NT2/D1 (cell line): ENCODE measurements at regions not wholly inside any gene's neighbourhood (a gene's known extent, or its start where the extent isn't known, plus 50 kb on each side); places are given as distances from the start of the nearest gene placed in this dataset.
A peak's percentile ranks its signal among the peaks of the same experiment; 100 is the strongest.

Source experiments
- DNase-seq: peaks from one replicate; pipeline ENCODE4 v3.0.0-alpha.2; 2011; ENCODE audit warnings: low read depth, low spot score
- H3K27me3 ChIP-seq: 2 replicates; pipeline ENCODE4 v1.6.0; 2011; ENCODE audit warnings: mild to moderate bottlenecking; ENCODE audit not compliant: insufficient read length, insufficient read depth
- H3K36me3 ChIP-seq: 2 replicates; pipeline ENCODE4 v1.6.1; 2011; ENCODE audit warnings: mild to moderate bottlenecking, low read length, mixed read lengths; ENCODE audit not compliant: insufficient read depth, insufficient read length
- H3K4me1 ChIP-seq: 2 replicates; pipeline ENCODE4 v1.5.1; 2011; ENCODE audit not compliant: insufficient read depth, insufficient read length
- H3K4me3 ChIP-seq: 2 replicates; pipeline ENCODE4 v1.5.1; 2011; ENCODE audit warnings: low read depth; ENCODE audit not compliant: insufficient read length
- H3K9ac ChIP-seq: 2 replicates; pipeline ENCODE4 v1.6.0; 2011; ENCODE audit warnings: low read depth; ENCODE audit not compliant: insufficient read length
- H3K9me3 ChIP-seq: 2 replicates; pipeline ENCODE4 v1.5.1; 2011; ENCODE audit warnings: mild to moderate bottlenecking, low read length; ENCODE audit not compliant: insufficient read depth
- SUZ12 ChIP-seq: IDR thresholded peaks from 2 replicates; pipeline ENCODE4 v1.6.1; 2011; ENCODE audit not compliant: insufficient read length, insufficient read depth; ENCODE audit errors: extremely low read depth
- YY1 ChIP-seq: IDR thresholded peaks from 2 replicates; pipeline ENCODE4 v1.6.1; 2011; ENCODE audit not compliant: insufficient read length, insufficient read depth
- ZNF274 ChIP-seq: IDR thresholded peaks from 2 replicates; pipeline ENCODE4 v1.6.1; 2011; ENCODE audit warnings: mild to moderate bottlenecking, low read depth, low read length

DNA sequence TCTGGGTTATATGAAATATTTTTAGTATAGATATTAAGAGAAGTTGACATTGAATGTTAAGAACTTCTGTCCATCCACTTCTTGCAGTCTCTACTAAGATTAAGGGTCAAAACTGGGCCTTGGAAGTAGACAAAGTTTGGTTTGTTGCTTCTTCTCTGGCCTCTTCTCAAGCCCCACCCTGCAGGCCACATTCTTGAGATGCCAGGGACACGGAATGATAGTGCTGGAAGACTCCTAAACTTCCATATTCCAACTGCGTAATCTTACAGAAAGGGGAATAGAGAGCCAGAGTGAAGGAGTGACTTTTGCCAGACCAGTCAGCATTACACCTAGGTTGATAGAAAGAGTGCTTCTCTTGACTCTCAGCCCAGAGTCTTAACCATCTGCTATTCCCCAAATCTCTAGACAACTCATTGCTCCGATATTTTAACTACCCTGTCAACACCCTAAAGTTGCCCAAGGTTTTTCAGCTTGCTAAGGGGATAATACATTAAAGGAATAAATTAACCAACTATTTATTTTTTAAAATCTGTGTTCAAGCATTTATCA lies 136.4 kb upstream of the SYN3 start:
- no peaks in the 10 kb centered on the region for H3K9me3 ChIP-seq
- no peak for DNase-seq
- no peaks in the 10 kb centered on the region for H3K4me1 ChIP-seq
- H3K27me3 ChIP-seq, result no peaks in the 10 kb centered on the region
- H3K36me3 ChIP-seq, result no peaks in the 10 kb centered on the region
- H3K4me3 ChIP-seq, result no peak overlapping the region
- TF ChIP-seq ZNF274, result no peak
- no peak for TF ChIP-seq SUZ12
- TF ChIP-seq YY1, result no peak
- H3K9ac ChIP-seq, result no peak overlapping the region

DNA sequence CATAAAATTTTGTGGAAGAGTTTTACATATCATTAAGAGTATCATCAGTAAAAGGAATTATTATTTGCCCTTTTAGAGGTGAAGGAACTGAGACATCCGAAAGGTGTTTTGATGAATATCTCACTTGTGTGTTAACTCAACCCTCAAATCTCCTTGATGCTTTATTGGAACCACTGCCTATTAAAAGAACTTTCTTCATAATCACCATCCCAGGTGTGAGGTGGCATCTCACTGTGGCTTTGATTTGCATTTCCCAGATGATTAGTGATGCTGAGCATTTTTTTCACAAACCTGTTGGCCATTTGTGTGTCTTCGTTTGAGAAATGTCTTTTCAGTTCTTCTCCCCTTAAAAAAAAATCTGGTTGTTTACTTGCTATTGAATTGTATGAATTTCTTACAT lies 134.0 kb upstream of the SYN3 start:
- DNase-seq, result no peak
- Histone ChIP-seq H3K9ac (no peak overlapping the region), H3K4me1 (peaks cover 2% of the 10 kb centered on the region)

DNA sequence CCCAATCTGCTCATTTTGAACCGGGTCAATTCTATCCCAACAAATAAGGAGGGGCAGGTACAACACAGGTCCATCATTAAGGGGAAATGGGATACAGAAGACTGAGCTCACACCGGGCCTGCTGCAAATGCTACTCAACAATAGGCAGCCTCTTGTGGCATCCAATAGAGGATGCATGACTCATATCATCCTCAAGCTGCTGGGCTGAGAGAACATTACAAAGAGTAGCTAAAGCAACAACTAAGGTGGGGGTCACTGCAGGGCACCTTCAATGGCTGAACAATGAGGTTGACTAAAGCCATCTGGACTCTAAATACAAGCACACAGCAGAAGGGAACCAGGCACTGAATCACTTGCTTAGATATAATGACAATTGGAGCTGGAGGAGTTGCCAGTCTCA lies 130.1 kb upstream of the SYN3 start:
- Histone ChIP-seq H3K36me3 (no peaks in the 10 kb centered on the region), H3K9me3 (no peaks in the 10 kb centered on the region), H3K4me1 (peaks cover 2% of the 10 kb centered on the region), H3K4me3 (no peak overlapping the region), H3K27me3 (no peaks in the 10 kb centered on the region), H3K9ac (no peak overlapping the region)
- DNase-seq, result peak; percentile 32
- no peak for TF ChIP-seq SUZ12
- TF ChIP-seq YY1, result no peak
- no peak for TF ChIP-seq ZNF274

More for the DNA sequence above, 134.0 kb upstream of the SYN3 start:
- TF ChIP-seq SUZ12 (no peak), YY1 (no peak), ZNF274 (no peak)
- Histone ChIP-seq H3K4me3 (no peak overlapping the region), H3K9me3 (no peaks in the 10 kb centered on the region), H3K27me3 (no peaks in the 10 kb centered on the region), H3K36me3 (no peaks in the 10 kb centered on the region)

DNA sequence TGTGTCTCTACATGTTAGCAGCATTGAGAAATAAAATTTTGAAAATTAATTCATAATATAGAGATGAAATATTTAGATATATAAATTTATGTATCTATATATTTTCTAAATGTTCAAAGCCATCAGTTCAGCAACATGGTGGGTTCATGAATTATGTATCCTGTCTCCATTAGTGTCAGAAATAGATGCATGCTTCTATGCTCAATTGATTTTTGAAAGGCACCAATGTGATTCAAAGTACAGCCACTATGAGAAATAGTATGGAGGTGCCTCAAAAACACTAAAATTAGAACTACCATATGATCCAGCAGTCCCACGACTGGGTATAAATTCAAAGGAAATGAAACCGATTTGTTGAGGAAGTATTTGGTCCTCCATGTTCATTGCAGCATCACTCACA lies 128.6 kb upstream of the SYN3 start:
- Histone ChIP-seq H3K9ac (no peak overlapping the region), H3K4me3 (no peak overlapping the region), H3K36me3 (no peaks in the 10 kb centered on the region), H3K27me3 (no peaks in the 10 kb centered on the region), H3K4me1 (peaks cover 2% of the 10 kb centered on the region), H3K9me3 (no peaks in the 10 kb centered on the region)
- no peak for DNase-seq
- no peak for TF ChIP-seq YY1
- no peak for TF ChIP-seq SUZ12
- no peak for TF ChIP-seq ZNF274

DNA sequence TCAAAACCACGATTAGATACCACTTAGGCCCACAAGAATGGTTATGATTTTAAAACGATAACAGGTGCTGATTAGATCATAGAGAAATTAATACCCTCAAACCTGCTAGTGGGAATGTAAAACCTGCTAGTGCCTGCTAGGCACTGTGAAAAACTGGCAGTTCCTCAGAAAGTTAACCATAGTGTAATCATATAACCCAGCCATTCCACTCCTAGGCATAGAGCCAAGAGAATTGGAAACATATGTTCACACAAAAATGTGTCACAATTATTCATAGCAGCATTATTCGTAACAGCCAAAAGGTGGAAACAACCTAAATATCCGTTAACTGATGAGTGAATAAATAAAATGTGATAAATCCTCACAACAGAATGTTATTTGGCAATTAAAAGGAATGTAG lies 122.2 kb upstream of the SYN3 start:
- Histone ChIP-seq H3K4me1 (no peaks in the 10 kb centered on the region), H3K4me3 (no peak overlapping the region), H3K9ac (no peak overlapping the region), H3K36me3 (no peaks in the 10 kb centered on the region), H3K9me3 (no peaks in the 10 kb centered on the region), H3K27me3 (no peaks in the 10 kb centered on the region)
- DNase-seq, result no peak
- no peak for TF ChIP-seq YY1
- no peak for TF ChIP-seq ZNF274
- no peak for TF ChIP-seq SUZ12

DNA sequence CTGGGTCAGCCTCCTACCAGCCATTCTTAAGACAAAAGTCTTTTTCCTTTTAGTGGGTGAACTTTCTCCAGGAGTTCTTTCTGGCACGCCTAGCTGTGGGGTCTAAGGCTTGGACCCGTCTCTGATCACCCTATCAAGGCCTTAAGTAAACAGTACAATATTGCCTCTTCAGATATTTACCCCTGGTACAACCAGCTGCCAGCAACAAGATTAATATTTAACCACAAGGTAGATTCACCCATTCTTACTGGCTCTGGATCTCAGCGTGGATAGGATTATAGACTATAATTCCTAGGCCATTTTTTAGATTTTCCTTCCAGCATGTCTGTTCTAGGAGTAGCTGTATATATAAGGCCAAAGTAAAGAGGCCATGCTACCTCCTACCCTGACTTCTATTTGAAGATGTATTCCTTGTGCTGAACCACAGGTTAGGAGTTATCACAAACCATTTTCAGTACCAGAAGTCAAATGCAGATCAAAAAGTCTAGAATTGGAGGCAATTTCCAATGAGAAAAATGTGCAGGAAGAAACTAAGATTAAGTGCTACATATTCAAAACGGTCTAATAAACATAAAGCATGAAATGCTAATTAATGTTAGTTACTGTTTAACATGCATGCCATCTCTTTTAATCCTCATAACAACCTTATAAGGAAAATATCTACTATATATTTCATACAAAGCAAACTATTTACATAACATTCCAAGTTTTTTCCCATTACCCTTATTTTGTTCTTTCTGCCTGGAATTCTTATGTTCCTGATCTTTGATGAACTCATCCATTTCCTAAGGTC lies 110.0 kb upstream of the SYN3 start:
- no peak overlapping the region for H3K9ac ChIP-seq
- peaks cover 8% of the 10 kb centered on the region; the same call in 1 of the 2 replicates for H3K9me3 ChIP-seq
- H3K4me1 ChIP-seq, result no peaks in the 10 kb centered on the region
- H3K27me3 ChIP-seq, result peaks cover 3% of the 10 kb centered on the region
- H3K4me3 ChIP-seq, result no peak overlapping the region
- no peaks in the 10 kb centered on the region for H3K36me3 ChIP-seq
- no peak for DNase-seq
- TF ChIP-seq SUZ12 (no peak), ZNF274 (no peak), YY1 (no peak)

DNA sequence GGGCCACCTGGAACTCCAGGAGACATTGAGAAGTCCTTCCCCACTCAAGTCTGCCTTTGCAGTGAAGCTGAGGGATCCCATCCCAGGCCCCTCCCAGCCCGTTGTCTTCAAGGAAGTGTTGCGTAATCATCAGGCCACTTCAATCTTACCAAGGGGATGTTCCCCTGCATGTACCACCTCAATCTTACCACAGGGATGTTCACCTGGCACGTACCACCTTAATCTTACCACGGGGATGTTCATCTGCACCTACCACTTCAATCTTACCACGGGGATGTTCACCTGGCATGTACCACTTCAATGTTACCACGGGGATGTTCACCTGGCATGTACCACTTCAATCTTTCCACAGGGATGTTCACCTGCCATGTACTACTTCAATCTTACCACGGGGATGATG lies 108.0 kb upstream of the SYN3 start:
- Histone ChIP-seq H3K36me3 (no peaks in the 10 kb centered on the region), H3K9ac (no peak overlapping the region), H3K4me3 (no peak overlapping the region), H3K4me1 (no peaks in the 10 kb centered on the region), H3K27me3 (peaks cover 3% of the 10 kb centered on the region), H3K9me3 (0 out of 2 replicates have a peak, but pooled peaks cover under 1% of the 10 kb centered on the region)
- TF ChIP-seq ZNF274 (no peak), YY1 (no peak), SUZ12 (no peak)
- no peak for DNase-seq

DNA sequence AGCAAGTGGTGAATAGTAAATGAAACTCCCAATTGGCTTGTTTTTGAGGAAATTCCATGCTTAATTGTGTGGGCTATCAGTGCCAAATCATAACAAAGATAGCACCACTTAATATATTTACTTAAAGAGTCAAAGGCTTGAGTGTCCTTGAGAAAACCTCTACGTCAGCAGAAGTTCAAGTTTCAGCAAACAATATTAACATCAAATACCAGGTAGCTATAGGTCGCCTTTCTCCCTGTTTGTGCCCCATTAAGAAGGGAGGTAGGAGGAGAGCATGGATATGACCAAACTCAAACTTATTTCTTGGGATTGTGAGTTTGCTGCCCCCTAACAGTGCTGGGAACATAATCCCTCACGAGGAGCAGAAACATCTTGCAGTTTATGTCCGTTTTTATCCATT lies 105.6 kb upstream of the SYN3 start:
- Histone ChIP-seq H3K4me1 (no peaks in the 10 kb centered on the region), H3K36me3 (no peaks in the 10 kb centered on the region), H3K27me3 (peaks cover 3% of the 10 kb centered on the region), H3K4me3 (no peak overlapping the region), H3K9ac (no peak overlapping the region), H3K9me3 (no peaks in the 10 kb centered on the region)
- no peak for DNase-seq
- TF ChIP-seq SUZ12 (no peak), YY1 (no peak)
